HCT116 (cell line): ENCODE measurements at regions not wholly inside any gene's neighbourhood (a gene's known extent, or its start where the extent isn't known, plus 50 kb on each side); places are given as distances from the start of the nearest gene placed in this dataset.

ENCODE experiments used
- EZH2 ChIP-seq: fragments of 200-600 bp; sonication (generic); IDR thresholded peaks from 2 replicates; pipeline ENCODE4 v1.6.1; 2017; ENCODE audit warnings: antibody characterized with exemption, mixed run types
- POLR2A ChIP-seq: IDR thresholded peaks from 2 replicates; pipeline ENCODE4 v1.7.0; 2011; ENCODE audit warnings: borderline replicate concordance; ENCODE audit not compliant: insufficient read depth, insufficient read length; ENCODE audit errors: extremely low read depth
- POLR2AphosphoS5 ChIP-seq: IDR thresholded peaks from 2 replicates; pipeline ENCODE4 v1.6.1; 2011; ENCODE audit warnings: mild to moderate bottlenecking, low read depth, low read length, moderate library complexity
- RAD21 ChIP-seq: IDR thresholded peaks from 2 replicates; pipeline ENCODE4 v1.6.1; 2012; ENCODE audit warnings: low read depth, mild to moderate bottlenecking
- TF ChIP-seq, protein P1 (sequence below), 3 experiments: fragments of 200-600 bp in 1 of 3; sonication (generic) in 1 of 3; IDR thresholded peaks in 2 of 3; conservative IDR thresholded peaks in 1 of 3; 2 replicates each; pipeline ENCODE4 v1.5.1; 2012 to 2017; ENCODE audit warnings: low read depth in 2 of 3, low read length in 2 of 3, antibody characterized with exemption in 1 of 3, borderline replicate concordance in 1 of 3, control low read depth in 1 of 3, mild to moderate bottlenecking in 1 of 3, mixed read lengths in 1 of 3, mixed run types in 1 of 3, moderate library complexity in 1 of 3; ENCODE audit not compliant: insufficient read depth in 1 of 3
- TF ChIP-seq, protein P2 (sequence below): IDR thresholded peaks from 2 replicates; pipeline ENCODE4 v1.6.1; 2012; ENCODE audit warnings: low read depth

DNA sequence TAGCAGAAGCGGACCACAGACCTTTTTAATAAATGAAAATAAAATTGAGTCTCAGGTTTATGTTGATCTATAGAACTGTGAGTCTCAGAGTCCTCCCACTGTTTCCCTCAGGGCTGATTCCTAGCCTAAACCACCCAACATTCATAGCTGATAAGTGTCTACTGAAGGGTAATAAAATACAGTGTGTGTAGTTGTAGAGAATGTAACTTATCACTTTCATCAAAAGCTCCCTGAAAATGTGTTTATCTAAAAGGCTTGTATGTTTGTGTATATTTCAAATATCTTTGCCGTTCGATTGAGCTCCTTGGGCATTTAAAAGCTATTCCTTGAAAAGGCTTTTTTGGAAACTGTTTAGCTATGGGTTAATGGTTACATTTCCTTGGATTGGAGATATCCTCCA lies 740.3 kb upstream of the SOX9 start:
- TF ChIP-seq EZH2 (no peak), RAD21 (no peak), POLR2AphosphoS5 (no peak), POLR2A (no peak)
- TF ChIP-seq, protein P1, sequence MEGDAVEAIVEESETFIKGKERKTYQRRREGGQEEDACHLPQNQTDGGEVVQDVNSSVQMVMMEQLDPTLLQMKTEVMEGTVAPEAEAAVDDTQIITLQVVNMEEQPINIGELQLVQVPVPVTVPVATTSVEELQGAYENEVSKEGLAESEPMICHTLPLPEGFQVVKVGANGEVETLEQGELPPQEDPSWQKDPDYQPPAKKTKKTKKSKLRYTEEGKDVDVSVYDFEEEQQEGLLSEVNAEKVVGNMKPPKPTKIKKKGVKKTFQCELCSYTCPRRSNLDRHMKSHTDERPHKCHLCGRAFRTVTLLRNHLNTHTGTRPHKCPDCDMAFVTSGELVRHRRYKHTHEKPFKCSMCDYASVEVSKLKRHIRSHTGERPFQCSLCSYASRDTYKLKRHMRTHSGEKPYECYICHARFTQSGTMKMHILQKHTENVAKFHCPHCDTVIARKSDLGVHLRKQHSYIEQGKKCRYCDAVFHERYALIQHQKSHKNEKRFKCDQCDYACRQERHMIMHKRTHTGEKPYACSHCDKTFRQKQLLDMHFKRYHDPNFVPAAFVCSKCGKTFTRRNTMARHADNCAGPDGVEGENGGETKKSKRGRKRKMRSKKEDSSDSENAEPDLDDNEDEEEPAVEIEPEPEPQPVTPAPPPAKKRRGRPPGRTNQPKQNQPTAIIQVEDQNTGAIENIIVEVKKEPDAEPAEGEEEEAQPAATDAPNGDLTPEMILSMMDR (IDR thresholded peaks at IDR 0.05 in 2 of 3, conservative IDR thresholded peaks at IDR 0.05 in 1 of 3; ENCODE audit: borderline replicate concordance in 1 of 3, insufficient read depth in 1 of 3, low read depth in 2 of 3, low read length in 2 of 3): no peak
- TF ChIP-seq, protein P2, sequence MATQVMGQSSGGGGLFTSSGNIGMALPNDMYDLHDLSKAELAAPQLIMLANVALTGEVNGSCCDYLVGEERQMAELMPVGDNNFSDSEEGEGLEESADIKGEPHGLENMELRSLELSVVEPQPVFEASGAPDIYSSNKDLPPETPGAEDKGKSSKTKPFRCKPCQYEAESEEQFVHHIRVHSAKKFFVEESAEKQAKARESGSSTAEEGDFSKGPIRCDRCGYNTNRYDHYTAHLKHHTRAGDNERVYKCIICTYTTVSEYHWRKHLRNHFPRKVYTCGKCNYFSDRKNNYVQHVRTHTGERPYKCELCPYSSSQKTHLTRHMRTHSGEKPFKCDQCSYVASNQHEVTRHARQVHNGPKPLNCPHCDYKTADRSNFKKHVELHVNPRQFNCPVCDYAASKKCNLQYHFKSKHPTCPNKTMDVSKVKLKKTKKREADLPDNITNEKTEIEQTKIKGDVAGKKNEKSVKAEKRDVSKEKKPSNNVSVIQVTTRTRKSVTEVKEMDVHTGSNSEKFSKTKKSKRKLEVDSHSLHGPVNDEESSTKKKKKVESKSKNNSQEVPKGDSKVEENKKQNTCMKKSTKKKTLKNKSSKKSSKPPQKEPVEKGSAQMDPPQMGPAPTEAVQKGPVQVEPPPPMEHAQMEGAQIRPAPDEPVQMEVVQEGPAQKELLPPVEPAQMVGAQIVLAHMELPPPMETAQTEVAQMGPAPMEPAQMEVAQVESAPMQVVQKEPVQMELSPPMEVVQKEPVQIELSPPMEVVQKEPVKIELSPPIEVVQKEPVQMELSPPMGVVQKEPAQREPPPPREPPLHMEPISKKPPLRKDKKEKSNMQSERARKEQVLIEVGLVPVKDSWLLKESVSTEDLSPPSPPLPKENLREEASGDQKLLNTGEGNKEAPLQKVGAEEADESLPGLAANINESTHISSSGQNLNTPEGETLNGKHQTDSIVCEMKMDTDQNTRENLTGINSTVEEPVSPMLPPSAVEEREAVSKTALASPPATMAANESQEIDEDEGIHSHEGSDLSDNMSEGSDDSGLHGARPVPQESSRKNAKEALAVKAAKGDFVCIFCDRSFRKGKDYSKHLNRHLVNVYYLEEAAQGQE: no peak
